Testis (tissue), 2 donors: ENCODE measurements at regions not wholly inside any gene's neighbourhood (a gene's known extent, or its start where the extent isn't known, plus 50 kb on each side); places are given as distances from the start of the nearest gene placed in this dataset.
A peak's percentile ranks its signal among the peaks of the same experiment; 100 is the strongest.

Experiments used
- DNase-seq: peaks from one replicate; pipeline ENCODE4 v3.0.0-alpha.2; 2019
- H3K27ac ChIP-seq, 2 donors: fragments of 200-600 bp; sonication (generic); one replicate each; pipeline ENCODE4 v1.5.1; 2019
- H3K27me3 ChIP-seq: fragments of 200-600 bp; sonication (generic); one replicate; pipeline ENCODE4 v1.5.1; 2019
- H3K36me3 ChIP-seq: fragments of 200-600 bp; sonication (generic); one replicate; pipeline ENCODE4 v1.5.1; 2017; ENCODE audit warnings: low read depth; ENCODE audit errors: missing control alignments
- H3K4me1 ChIP-seq: fragments of 200-600 bp; sonication (generic); one replicate; pipeline ENCODE4 v1.5.1; 2019
- H3K4me3 ChIP-seq, 2 donors: fragments of 200-600 bp; sonication (generic); one replicate each; pipeline ENCODE4 v1.5.1; 2017 to 2019
- H3K9me3 ChIP-seq: fragments of 200-600 bp; sonication (generic); one replicate; pipeline ENCODE4 v1.5.1; 2017
- CTCF ChIP-seq, 3 experiments: fragments of 450-650 bp in 2 of 3; fragments of 200-600 bp in 1 of 3; sonication (generic) in 1 of 3; IDR thresholded peaks; one replicate each; pipeline ENCODE4 v1.5.1; 2016 to 2019; ENCODE audit warnings: antibody characterized with exemption in 3 of 3, mild to moderate bottlenecking in 2 of 3, moderate library complexity in 1 of 3
- POLR2A ChIP-seq: fragments of 450-650 bp; IDR thresholded peaks from one replicate; pipeline ENCODE4 v1.6.1; 2017; ENCODE audit warnings: antibody characterized with exemption, mild to moderate bottlenecking, moderate library complexity
- WGBS, 2 donors: methylation state at CpG; one replicate each; pipeline ENCODE4 v1.1.5; 2018; 5-methylcytosine and 5-hydroxymethylcytosine counted together
- intact Hi-C: fragments of 100-400 bp; cut with DNase I; formaldehyde crosslinking; loops from one replicate; pipeline ENCODE4 v1.15.1; 2023; ENCODE audit warnings: low total_unique reads

GRCh38 chr3:117346901-117347300 lies 637.3 kb downstream of the TUSC7 start:
- 72 to 74% methylated on average over 3 of the region's 3 CpGs for WGBS, 2 donors
- no peak overlapping the region for H3K4me3 ChIP-seq
- H3K27ac ChIP-seq = no peak overlapping the region
- intact Hi-C loops = no loop called here
- DNase-seq = no peak
- H3K9me3 ChIP-seq = no peaks in the 10 kb centered on the region
- H3K36me3 ChIP-seq = no peaks in the 10 kb centered on the region
- no peaks in the 10 kb centered on the region for H3K4me1 ChIP-seq
- TF ChIP-seq CTCF (IDR thresholded peaks at IDR 0.05) = no peak
- TF ChIP-seq POLR2A = no peak
- H3K27me3 ChIP-seq = no peaks in the 10 kb centered on the region

DNA sequence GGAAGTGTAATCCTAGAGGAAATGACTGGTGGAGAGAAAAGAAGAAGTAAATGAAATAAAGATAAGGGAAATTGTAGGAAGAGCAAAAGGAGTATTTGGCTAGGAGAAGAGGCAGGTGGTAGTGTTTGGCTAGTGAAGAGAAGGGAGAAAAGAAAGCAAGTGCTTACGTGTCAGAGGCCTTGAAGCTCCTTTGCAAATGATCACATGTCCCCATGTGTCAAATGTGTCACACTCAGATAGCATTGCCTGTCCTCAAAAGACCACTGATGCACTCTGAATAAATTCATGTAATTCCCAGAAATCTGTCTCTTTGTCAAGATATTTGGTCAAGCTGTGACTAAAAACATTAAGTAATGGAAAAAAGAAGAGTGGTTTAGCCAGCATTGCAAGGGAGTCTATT lies 639.3 kb downstream of the TUSC7 start:
- H3K4me3 ChIP-seq = no peak overlapping the region
- intact Hi-C loops = no loop called here
- whole genome bisulfite sequencing, 2 donors = 67 to 69% methylated on average over 1 of the region's 1 CpG
- H3K4me1 ChIP-seq = no peaks in the 10 kb centered on the region
- TF ChIP-seq CTCF (IDR thresholded peaks at IDR 0.05) = no peak
- TF ChIP-seq POLR2A = no peak
- DNase-seq = no peak
- no peak overlapping the region for H3K27ac ChIP-seq
- H3K27me3 ChIP-seq = no peaks in the 10 kb centered on the region
- no peaks in the 10 kb centered on the region for H3K36me3 ChIP-seq
- no peaks in the 10 kb centered on the region for H3K9me3 ChIP-seq

DNA sequence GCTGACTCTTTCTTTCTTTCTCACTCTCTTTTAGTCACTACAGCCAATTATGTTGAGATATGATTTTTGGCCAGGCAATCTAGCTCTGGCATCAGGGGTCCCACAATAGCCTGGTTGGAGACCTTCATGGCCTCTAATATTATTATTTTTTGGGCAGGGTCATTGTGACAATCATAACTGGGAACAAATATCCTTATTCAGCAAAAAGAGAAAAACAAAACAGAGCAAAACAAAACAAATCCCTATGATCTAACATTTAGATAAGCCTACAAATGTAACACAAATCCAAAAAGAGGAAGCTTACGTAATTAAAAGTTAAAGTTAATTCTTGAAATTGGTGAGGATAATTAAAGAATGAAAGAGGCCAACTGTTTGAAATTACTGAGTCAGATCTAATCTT lies 640.0 kb downstream of the TUSC7 start:
- intact Hi-C loops = no loop called here
- no peak for DNase-seq
- Histone ChIP-seq H3K9me3 (no peaks in the 10 kb centered on the region), H3K36me3 (no peaks in the 10 kb centered on the region), H3K27me3 (no peaks in the 10 kb centered on the region), H3K4me1 (no peaks in the 10 kb centered on the region), H3K4me3 (no peak overlapping the region), H3K27ac (no peak overlapping the region)
- TF ChIP-seq POLR2A (no peak), CTCF (IDR thresholded peaks at IDR 0.05) (no peak)
- WGBS, 2 donors = 94 to 97% methylated on average over 1 of the region's 1 CpG

DNA sequence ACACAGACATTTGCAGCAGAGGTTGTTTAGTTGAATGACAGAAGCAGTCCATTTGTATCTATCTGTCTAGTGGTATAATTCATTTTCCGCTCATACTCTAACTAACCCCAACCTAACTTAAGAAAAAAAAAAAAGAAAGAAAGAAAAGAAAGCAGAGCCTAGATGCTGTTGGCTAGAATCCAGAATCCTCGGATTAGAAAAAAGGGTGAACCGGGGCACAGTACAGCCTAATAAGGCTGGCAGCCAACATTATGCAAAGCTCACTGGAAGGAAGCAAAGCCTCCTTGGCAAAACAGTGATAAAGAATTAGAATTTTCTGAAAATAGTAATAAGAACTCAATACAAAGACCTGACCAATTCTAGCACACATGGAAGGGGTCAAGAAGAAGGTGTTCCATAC lies 640.8 kb downstream of the TUSC7 start:
- Histone ChIP-seq H3K36me3 (no peaks in the 10 kb centered on the region), H3K27ac (no peak overlapping the region), H3K4me3 (no peak overlapping the region), H3K27me3 (no peaks in the 10 kb centered on the region), H3K4me1 (no peaks in the 10 kb centered on the region), H3K9me3 (no peaks in the 10 kb centered on the region)
- no peak for TF ChIP-seq CTCF (IDR thresholded peaks at IDR 0.05)
- DNase-seq = no peak
- intact Hi-C loops = no loop called here
- 57 to 62% methylated on average over 3 of the region's 3 CpGs for WGBS, 2 donors

DNA sequence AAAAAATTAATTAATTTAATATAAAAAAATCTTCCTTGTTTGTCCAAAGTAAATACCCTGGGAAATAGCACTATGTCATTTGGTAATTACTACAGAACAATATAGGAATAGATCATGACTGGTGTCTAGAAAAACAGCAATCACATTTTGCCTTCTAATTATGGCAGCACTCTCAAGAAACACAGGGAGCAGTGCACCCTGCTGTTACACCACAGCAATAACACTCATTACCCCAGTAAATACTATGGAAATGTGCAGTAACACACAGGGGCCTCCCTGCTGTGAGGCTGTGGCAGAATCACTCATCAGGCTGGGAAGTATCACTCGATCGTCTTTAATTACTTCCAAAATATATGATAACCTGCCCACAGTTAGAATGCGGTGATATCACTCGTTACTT lies 646.0 kb downstream of the TUSC7 start:
- H3K36me3 ChIP-seq = no peaks in the 10 kb centered on the region
- H3K27me3 ChIP-seq = no peaks in the 10 kb centered on the region
- H3K9me3 ChIP-seq = no peaks in the 10 kb centered on the region
- 73 to 76% methylated on average over 4 of the region's 4 CpGs for WGBS, 2 donors
- intact Hi-C loops = no loop called here
- DNase-seq = peak; percentile 25
- TF ChIP-seq POLR2A = no peak
- TF ChIP-seq CTCF (IDR thresholded peaks at IDR 0.05) = peak in 2 of 3 experiments; percentile 37 to 42
- no peak overlapping the region for H3K4me3 ChIP-seq
- no peaks in the 10 kb centered on the region for H3K4me1 ChIP-seq
- H3K27ac ChIP-seq = no peak overlapping the region
